ENCODE measurements at regions not wholly inside any gene's neighbourhood (a gene's known extent, or its start where the extent isn't known, plus 50 kb on each side); places are given as distances from the start of the nearest gene placed in this dataset.

GRCh38 chr6:128727500-128727899, 155.4 kb upstream of the LAMA2 start:
- TF ChIP-seq CTCF (IDR thresholded peaks at IDR 0.05) (no peak), POLR2A (IDR thresholded peaks at IDR 0.05) (no peak)

All from right lobe of liver (tissue), 4 donors.